ENCODE measurements at regions not wholly inside any gene's neighbourhood (a gene's known extent, or its start where the extent isn't known, plus 50 kb on each side); places are given as distances from the start of the nearest gene placed in this dataset.

GRCh38 chr6:145267076-145267867 lies 468.0 kb downstream of the EPM2A start (continued):
- peak; percentile 100 for TF ChIP-seq FOXJ3 (CRISPR knock-in tag; IDR thresholded peaks at IDR 0.05; ENCODE audit: borderline replicate concordance)
- TF ChIP-seq GPBP1L1 (CRISPR knock-in tag; IDR thresholded peaks at IDR 0.05) = no peak
- no peak for TF ChIP-seq NFATC3 (CRISPR knock-in tag; IDR thresholded peaks at IDR 0.05)
- peak; percentile 98 for TF ChIP-seq ZNF280D (CRISPR knock-in tag; IDR thresholded peaks at IDR 0.05)
- TF ChIP-seq RAD51 (IDR thresholded peaks at IDR 0.05; ENCODE audit: borderline replicate concordance) = no peak
- TF ChIP-seq E2F1 (CRISPR knock-in tag; IDR thresholded peaks at IDR 0.05) = peak; percentile 64
- TF ChIP-seq DZIP1 (CRISPR knock-in tag; IDR thresholded peaks at IDR 0.05) = no peak
- TF ChIP-seq ZNF567 (CRISPR knock-in tag; IDR thresholded peaks at IDR 0.05; ENCODE audit: borderline replicate concordance) = no peak
- no peak for TF ChIP-seq NFRKB (IDR thresholded peaks at IDR 0.05)
- peak; percentile 99 for TF ChIP-seq TBX3 (IDR thresholded peaks at IDR 0.05; ENCODE audit: borderline replicate concordance)
- TF ChIP-seq ARHGAP35 (CRISPR knock-in tag; IDR thresholded peaks at IDR 0.05; ENCODE audit: borderline replicate concordance) = 0 out of 2 replicates have a peak, but pooled peaks have one; percentile 10
- no peak for TF ChIP-seq ZNF660 (CRISPR knock-in tag; IDR thresholded peaks at IDR 0.05; ENCODE audit: borderline replicate concordance, low read depth)
- no peak for TF ChIP-seq ZNF253 (CRISPR knock-in tag; IDR thresholded peaks at IDR 0.05; ENCODE audit: borderline replicate concordance)
- TF ChIP-seq ZSCAN5A (CRISPR knock-in tag; IDR thresholded peaks at IDR 0.05; ENCODE audit: borderline replicate concordance) = peak; percentile 94; the same call in 1 of the 2 replicates
- no peak for TF ChIP-seq GABPA (IDR thresholded peaks at IDR 0.05; ENCODE audit: low read depth, low read length)
- peak; percentile 64 for TF ChIP-seq GABPA (CRISPR knock-in tag; IDR thresholded peaks at IDR 0.05; ENCODE audit: low read depth)

All from HepG2 (cell line).